HEK293T (cell line): ENCODE measurements at regions not wholly inside any gene's neighbourhood (a gene's known extent, or its start where the extent isn't known, plus 50 kb on each side); places are given as distances from the start of the nearest gene placed in this dataset.

ENCODE experiments used
- ARNT ChIP-seq: fragments of 450-650 bp; IDR thresholded peaks from 2 replicates; pipeline ENCODE4 v1.6.1; 2017; ENCODE audit warnings: mild to moderate bottlenecking
- BHLHE40 ChIP-seq: fragments of 450-650 bp; IDR thresholded peaks from 2 replicates; pipeline ENCODE4 v1.6.1; 2016; ENCODE audit warnings: mild to moderate bottlenecking, moderate library complexity, borderline replicate concordance
- FOXK2 ChIP-seq: fragments of 450-650 bp; IDR thresholded peaks from 2 replicates; pipeline ENCODE4 v1.6.1; 2016; ENCODE audit warnings: mild to moderate bottlenecking
- FOXM1 ChIP-seq: fragments of 450-650 bp; IDR thresholded peaks from 2 replicates; pipeline ENCODE4 v1.6.1; 2017; ENCODE audit warnings: mild to moderate bottlenecking, borderline replicate concordance
- HDGF ChIP-seq: fragments of 450-650 bp; IDR thresholded peaks from 2 replicates; pipeline ENCODE4 v1.6.1; 2017; ENCODE audit warnings: antibody characterized with exemption, borderline replicate concordance
- LEF1 ChIP-seq: fragments of 450-650 bp; IDR thresholded peaks from 2 replicates; pipeline ENCODE4 v1.6.1; 2017; ENCODE audit warnings: mild to moderate bottlenecking, borderline replicate concordance
- PKNOX1 ChIP-seq: fragments of 450-650 bp; IDR thresholded peaks from 2 replicates; pipeline ENCODE4 v1.6.1; 2016
- SP1 ChIP-seq: fragments of 450-650 bp; IDR thresholded peaks from 2 replicates; pipeline ENCODE4 v1.6.1; 2017
- SUZ12 ChIP-seq: fragments of 450-650 bp; IDR thresholded peaks from 2 replicates; pipeline ENCODE4 v1.6.1; 2016; ENCODE audit warnings: mild to moderate bottlenecking
- TARDBP ChIP-seq: fragments of 450-650 bp; IDR thresholded peaks from 2 replicates; pipeline ENCODE4 v1.6.1; 2016
- ZNF384 ChIP-seq: fragments of 450-650 bp; IDR thresholded peaks from 2 replicates; pipeline ENCODE4 v1.6.1; 2016

GRCh38 chr4:149280806-149281205 is 534.8 kb downstream of the IQCM start:
- TF ChIP-seq SP1 (no peak), LEF1 (no peak), FOXK2 (no peak), SUZ12 (no peak), BHLHE40 (no peak), PKNOX1 (no peak), FOXM1 (no peak), ARNT (no peak), TARDBP (no peak), ZNF384 (no peak), HDGF (no peak)
